ENCODE measurements at regions not wholly inside any gene's neighbourhood (a gene's known extent, or its start where the extent isn't known, plus 50 kb on each side); places are given as distances from the start of the nearest gene placed in this dataset.
"Not testable (repeated sequence)": the region's sequence is repeated elsewhere in the genome, so short reads cannot be mapped to it uniquely, and the experiment has no call there.

DNA sequence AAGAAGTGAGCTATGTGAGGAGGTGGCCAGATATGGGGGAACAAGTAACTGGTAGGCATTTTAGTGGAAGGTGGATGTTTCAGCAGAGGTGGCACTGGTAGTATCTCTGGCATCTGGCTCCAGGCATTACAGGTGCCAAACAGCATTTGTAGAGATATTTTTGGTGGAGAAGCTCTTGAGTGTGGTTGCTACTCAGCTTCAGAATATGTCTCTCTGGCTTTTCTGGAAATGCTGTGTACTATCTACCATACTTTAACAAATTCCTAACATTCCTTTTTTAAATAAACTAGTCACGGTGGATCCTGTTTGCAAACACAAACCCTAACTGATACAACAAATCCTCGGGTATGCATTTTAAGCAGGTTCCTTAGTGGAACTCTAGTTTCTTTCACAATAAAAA is 128.0 kb downstream of the BARX2 start:
- no peak for DNase-seq

DNA sequence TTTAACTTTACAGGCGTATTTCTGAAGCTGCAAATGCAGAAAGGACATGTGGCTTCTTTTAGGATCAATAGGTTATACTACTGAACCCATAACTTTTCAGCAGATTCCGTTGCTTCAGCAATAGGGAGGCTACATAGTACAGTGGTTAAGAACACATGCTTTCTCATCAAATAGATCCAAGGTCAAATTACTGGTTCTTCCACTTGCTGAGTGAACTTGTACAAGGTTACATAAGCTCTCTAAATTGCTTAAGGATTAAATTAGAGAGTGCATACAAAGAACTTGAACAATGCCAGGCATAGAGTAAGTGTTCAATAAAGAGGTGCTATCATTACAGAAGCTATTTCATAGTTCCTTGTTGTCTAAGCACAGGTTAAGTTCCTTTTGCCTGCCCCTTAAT is 129.6 kb downstream of the BARX2 start:
- DNase-seq: no peak

GRCh38 chr11:129508163-129508562 is 132.5 kb downstream of the BARX2 start:
- no peak for DNase-seq

GRCh38 chr11:129528296-129528695 is 152.6 kb downstream of the BARX2 start:
- no peak for DNase-seq

DNA sequence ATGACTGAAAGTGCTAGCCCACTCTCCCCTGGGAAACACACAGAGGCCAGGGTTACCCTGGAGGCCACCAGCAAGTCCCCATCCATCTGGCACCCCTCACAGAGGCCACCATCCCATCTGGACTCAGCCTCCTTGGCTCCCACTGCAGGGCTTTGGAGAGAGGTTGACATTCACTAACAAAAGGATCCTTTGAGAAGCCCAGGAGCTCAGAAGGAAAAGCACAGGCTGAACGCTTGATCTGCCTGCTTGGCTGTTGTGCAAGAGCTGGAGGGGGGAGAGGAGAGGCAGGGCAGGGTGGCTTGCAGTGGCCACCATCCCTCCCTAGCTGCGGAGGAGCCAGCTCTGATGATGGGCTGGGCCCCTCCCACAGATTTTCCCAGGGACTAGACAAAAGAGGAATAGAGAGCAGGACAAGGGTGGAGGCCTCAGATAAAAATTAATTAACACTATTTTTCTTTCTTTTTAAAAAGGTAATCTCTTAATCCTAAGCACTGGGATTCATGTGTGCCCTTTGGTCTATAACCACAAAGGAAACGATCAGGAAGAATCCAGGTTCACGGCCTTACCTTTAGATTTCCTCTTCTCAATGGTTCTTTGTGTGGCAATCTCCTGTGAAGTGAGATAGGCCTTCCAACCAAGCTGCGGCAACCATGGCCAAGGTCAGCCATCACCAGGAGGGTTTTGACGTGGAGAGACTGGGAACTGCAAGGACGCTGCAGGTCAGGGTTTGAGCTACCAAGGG is 154.7 kb downstream of the BARX2 start:
- no peak for DNase-seq

- no peak for DNase-seq
Observed at GRCh38 chr11:129533395-129533794, 157.7 kb downstream of the BARX2 start.

GRCh38 chr11:129536338-129536737 is 160.7 kb downstream of the BARX2 start:
- no peak for DNase-seq

DNA sequence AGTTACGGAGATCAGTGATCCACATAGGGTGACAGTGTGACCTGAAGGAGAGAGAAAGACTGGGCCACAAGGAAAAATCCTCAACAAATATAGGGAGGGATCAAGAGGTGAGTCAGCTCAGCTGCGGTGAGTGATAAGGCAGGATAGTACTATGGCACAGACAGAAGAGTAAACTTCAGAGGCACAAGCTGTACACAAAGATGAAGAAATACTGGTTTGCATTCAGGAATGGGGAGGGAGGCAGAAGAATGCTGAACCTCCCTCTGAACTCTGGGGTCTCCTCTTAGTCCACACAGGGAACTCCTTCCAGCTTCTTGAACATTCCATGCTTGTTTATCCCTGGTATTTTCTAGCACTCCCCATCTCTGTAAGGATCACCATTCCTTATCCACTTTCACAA is 162.7 kb downstream of the BARX2 start:
- DNase-seq: no peak

DNA sequence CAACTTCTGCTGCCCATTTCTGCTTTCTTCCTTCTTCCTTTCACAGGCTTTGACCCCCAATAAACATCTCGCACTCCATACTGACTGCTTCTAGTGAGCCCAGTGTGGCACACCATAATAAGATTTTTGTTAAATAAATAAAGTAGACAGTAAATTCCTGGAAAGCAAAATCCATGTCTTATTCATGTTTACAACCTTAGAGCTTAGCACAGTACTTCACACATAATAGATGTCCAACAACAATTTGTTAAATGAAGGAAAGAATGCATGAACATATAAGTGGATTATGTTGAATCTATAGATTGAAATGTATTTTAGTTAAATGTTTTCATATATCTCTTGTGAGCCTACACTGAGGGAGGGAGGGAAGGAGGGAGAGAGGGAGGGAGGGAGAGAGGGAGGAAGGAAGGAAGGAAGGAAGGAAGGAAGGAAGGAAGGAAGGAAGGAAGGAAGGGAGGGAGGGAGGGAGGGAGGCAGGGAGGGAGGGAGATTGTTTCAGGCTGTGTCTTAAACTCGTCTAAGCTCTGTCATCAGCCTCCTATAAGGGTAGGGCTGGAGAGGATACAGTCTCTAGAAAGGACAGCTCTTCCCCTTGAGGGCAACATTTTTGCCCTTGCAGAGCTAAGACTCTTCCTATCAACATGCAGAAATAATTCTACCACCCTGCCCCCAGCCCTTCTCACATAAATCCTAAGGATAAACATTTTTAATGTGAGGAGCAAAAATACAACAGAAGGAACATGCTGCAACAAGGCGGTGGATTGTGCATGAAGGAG is 168.1 kb downstream of the BARX2 start:
- no peak for DNase-seq

GRCh38 chr11:129544691-129545090 is 169.0 kb downstream of the BARX2 start:
- DNase-seq: no peak

GRCh38 chr11:129546266-129546665 is 170.6 kb downstream of the BARX2 start:
- no peak for DNase-seq

GRCh38 chr11:129557421-129557820 is 181.8 kb downstream of the BARX2 start:
- no peak for DNase-seq

- no peak for DNase-seq
Observed at GRCh38 chr11:129569007-129569406, 193.4 kb downstream of the BARX2 start.

- not testable (repeated sequence) for DNase-seq
Observed at GRCh38 chr11:129572667-129573066, 197.0 kb downstream of the BARX2 start.

GRCh38 chr11:129573161-129573560 is 197.5 kb downstream of the BARX2 start:
- DNase-seq: no peak

DNA sequence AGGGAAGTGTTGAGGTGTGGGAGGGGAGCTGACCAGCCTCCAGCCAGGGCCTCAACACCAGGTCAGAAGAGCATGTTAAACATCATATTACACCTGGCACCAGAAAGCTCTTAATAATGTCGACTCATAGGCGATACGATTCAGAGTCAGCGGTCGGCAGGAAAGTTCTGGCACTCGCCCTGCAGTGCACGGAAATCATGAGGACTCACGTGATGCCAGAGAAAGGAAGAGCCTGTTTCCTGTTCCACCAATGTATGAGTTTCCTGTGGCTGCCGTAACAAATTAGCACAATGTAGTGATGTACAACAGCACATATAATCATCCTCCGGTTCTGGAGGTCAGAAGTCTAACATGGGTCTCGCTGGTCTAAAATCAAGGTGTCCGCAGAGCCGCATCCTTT is 198.8 kb downstream of the BARX2 start:
- DNase-seq: no peak

DNA sequence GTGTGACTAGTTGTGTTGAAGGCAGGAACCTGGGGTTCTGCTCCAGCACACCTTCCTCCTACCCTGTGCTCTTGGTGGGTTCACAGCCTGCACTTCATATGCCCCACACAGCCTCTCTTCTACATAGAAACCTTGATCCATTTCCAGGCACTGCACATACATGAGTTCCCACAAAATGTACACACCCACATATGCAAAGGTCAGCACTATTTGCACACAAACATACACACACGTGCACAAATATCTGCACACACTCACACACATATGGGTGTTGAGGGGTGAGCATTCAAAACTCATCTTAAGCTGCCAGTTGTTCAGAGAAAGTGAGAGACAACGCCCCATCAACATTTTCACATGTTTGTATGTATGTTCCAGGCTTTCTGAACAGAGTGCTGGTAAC is 201.0 kb downstream of the BARX2 start:
- DNase-seq: no peak

- DNase-seq: no peak
Observed at GRCh38 chr11:129578006-129578405, 202.4 kb downstream of the BARX2 start.

DNA sequence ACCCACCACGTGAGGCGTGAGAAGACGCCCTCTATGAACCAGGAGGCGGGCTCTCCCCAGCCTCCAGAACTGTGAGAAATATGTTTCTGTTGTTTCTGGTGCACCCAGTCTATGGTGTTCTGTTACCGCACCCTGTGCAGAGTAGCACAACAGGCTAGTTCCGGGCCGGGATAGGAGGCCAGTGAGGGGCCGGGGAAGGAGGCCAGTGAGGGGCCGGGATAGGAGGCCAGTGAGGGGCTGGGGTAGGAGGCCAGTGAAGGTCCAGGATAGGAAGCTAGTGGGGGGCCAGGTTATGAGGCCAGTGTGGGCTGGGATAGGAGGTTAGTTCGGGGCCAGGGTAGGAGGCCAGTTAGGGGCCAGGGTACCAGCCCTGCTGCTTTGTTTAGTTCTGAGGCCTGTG is 204.6 kb downstream of the BARX2 start:
- no peak for DNase-seq

- no peak for DNase-seq
Observed at GRCh38 chr11:129584316-129584715, 208.7 kb downstream of the BARX2 start.

- no peak for DNase-seq
Observed at GRCh38 chr11:129589190-129589860, 213.7 kb downstream of the BARX2 start.

- no peak for DNase-seq
Observed at GRCh38 chr11:129590030-129590752, 214.5 kb downstream of the BARX2 start.
